GM12892 (cell line): ENCODE measurements at regions not wholly inside any gene's neighbourhood (a gene's known extent, or its start where the extent isn't known, plus 50 kb on each side); places are given as distances from the start of the nearest gene placed in this dataset.

Experiments
- POLR2AphosphoS5 ChIP-seq: IDR thresholded peaks from 2 replicates; pipeline ENCODE4 v1.6.1; 2011; ENCODE audit warnings: low read depth, low read length, control low read depth
- TAF1 ChIP-seq: IDR thresholded peaks from 2 replicates; pipeline ENCODE4 v1.6.1; 2011; ENCODE audit warnings: low read depth, mild to moderate bottlenecking, control low read depth, low read length, borderline replicate concordance

DNA sequence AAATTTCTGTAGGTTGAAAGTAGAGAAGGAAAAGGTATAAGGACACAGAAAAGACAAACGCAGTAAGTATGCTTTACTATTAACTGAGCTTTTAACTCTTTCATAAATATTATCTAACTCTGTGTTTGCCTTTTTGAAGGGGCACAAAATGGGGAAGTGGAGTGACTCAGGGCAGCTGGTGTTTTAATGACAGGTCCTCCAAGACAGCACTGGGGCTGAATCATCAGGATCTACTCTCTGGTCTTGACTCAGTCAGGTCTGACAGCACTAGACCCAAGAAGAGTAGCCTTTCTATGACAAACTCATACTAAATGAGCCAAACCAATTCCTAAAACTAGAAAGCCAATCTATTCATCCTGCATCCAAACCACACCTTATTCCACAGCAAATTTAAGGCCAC, 102.2 kb downstream of the APTX start:
- TF ChIP-seq TAF1 (no peak), POLR2AphosphoS5 (no peak)
